Tibial nerve (tissue), 3 donors: ENCODE measurements at regions not wholly inside any gene's neighbourhood (a gene's known extent, or its start where the extent isn't known, plus 50 kb on each side); places are given as distances from the start of the nearest gene placed in this dataset.

Experiments used
- POLR2A ChIP-seq, 2 donors: fragments of 450-650 bp; IDR thresholded peaks; one replicate each; pipeline ENCODE4 v1.6.1; 2017; ENCODE audit warnings: antibody characterized with exemption in 2 of 2, mild to moderate bottlenecking in 2 of 2, moderate library complexity in 2 of 2
- TF ChIP-seq, protein P1 (sequence below), 5 experiments: fragments of 200-600 bp in 3 of 5; fragments of 450-650 bp in 2 of 5; sonication (generic) in 3 of 5; IDR thresholded peaks; one replicate each; pipeline ENCODE4 v1.5.1; 2016 to 2019; ENCODE audit warnings: antibody characterized with exemption in 5 of 5, mild to moderate bottlenecking in 3 of 5, moderate library complexity in 2 of 5

- TF ChIP-seq, protein P1, sequence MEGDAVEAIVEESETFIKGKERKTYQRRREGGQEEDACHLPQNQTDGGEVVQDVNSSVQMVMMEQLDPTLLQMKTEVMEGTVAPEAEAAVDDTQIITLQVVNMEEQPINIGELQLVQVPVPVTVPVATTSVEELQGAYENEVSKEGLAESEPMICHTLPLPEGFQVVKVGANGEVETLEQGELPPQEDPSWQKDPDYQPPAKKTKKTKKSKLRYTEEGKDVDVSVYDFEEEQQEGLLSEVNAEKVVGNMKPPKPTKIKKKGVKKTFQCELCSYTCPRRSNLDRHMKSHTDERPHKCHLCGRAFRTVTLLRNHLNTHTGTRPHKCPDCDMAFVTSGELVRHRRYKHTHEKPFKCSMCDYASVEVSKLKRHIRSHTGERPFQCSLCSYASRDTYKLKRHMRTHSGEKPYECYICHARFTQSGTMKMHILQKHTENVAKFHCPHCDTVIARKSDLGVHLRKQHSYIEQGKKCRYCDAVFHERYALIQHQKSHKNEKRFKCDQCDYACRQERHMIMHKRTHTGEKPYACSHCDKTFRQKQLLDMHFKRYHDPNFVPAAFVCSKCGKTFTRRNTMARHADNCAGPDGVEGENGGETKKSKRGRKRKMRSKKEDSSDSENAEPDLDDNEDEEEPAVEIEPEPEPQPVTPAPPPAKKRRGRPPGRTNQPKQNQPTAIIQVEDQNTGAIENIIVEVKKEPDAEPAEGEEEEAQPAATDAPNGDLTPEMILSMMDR (IDR thresholded peaks at IDR 0.05) = no peak
- no peak for TF ChIP-seq POLR2A (IDR thresholded peaks at IDR 0.05)
These were observed 416.2 kb upstream of the CCDC196 start for GRCh38 chr14:66069830-66070541.
